ENCODE measurements at regions not wholly inside any gene's neighbourhood (a gene's known extent, or its start where the extent isn't known, plus 50 kb on each side); places are given as distances from the start of the nearest gene placed in this dataset.

- no peak overlapping the region for H3K4me3 ChIP-seq (ENCODE audit: low read length)
- no peaks in the 10 kb centered on the region for H3K36me3 Mint-ChIP-seq (ENCODE audit: low read depth)
- no peaks in the 10 kb centered on the region for H3K27me3 ChIP-seq (ENCODE audit: control insufficient read depth in 1 of 2, insufficient read depth in 2 of 2, low read length in 2 of 2)
- peaks cover 11% of the 10 kb centered on the region for H3K9me3 Mint-ChIP-seq
- H3K4me1 Mint-ChIP-seq (ENCODE audit: low read depth) = no peaks in the 10 kb centered on the region
- H3K4me1 ChIP-seq (ENCODE audit: insufficient read depth, low read length) = no peaks in the 10 kb centered on the region
- no peak overlapping the region for H3K27ac Mint-ChIP-seq
- peaks cover 0 to 7% of the 10 kb centered on the region in 2 experiments for H3K9me3 ChIP-seq (ENCODE audit: control insufficient read depth in 1 of 2, insufficient read depth in 1 of 2, low read length in 2 of 2)
- ATAC-seq (ENCODE audit: poor library complexity) (no peak), DNase-seq (no peak)
- TF ChIP-seq CTCF (IDR thresholded peaks at IDR 0.05) = no peak
- no peak overlapping the region for H3K27ac ChIP-seq (ENCODE audit: low read depth in 1 of 2, low read length in 2 of 2)
- intact Hi-C loops (cut with DNase I, micrococcal nuclease) = no loop called here
- H3K36me3 ChIP-seq (ENCODE audit: insufficient read depth, low read length) = no peaks in the 10 kb centered on the region
- no peak overlapping the region for H3K4me3 Mint-ChIP-seq
- no peaks in the 10 kb centered on the region for H3K27me3 Mint-ChIP-seq
- CTCF ChIA-PET = no interaction called here
- POLR2A ChIA-PET = no interaction called here
Observed at GRCh38 chr5:8340739-8341344, 471.9 kb downstream of the MTRR start.

GRCh38 chr5:8341406-8341805 lies 472.5 kb downstream of the MTRR start:
- Histone ChIP-seq H3K4me3 (ENCODE audit: low read length) (no peak overlapping the region), H3K27ac (ENCODE audit: low read depth in 1 of 2, low read length in 2 of 2) (no peak overlapping the region), H3K9me3 (ENCODE audit: control insufficient read depth in 1 of 2, insufficient read depth in 1 of 2, low read length in 2 of 2) (peaks cover 0 to 9% of the 10 kb centered on the region in 2 experiments), H3K36me3 (ENCODE audit: insufficient read depth, low read length) (no peaks in the 10 kb centered on the region), H3K4me1 (ENCODE audit: insufficient read depth, low read length) (no peaks in the 10 kb centered on the region), H3K27me3 (ENCODE audit: control insufficient read depth in 1 of 2, insufficient read depth in 2 of 2, low read length in 2 of 2) (no peaks in the 10 kb centered on the region)
- H3K36me3 Mint-ChIP-seq (ENCODE audit: low read depth) = no peaks in the 10 kb centered on the region
- no peaks in the 10 kb centered on the region for H3K27me3 Mint-ChIP-seq
- no peak overlapping the region for H3K27ac Mint-ChIP-seq
- DNase-seq (no peak), ATAC-seq (ENCODE audit: poor library complexity) (no peak)
- CTCF ChIA-PET = no interaction called here
- H3K4me3 Mint-ChIP-seq = no peak overlapping the region
- POLR2A ChIA-PET = no interaction called here
- H3K9me3 Mint-ChIP-seq = peaks cover 13% of the 10 kb centered on the region
- H3K4me1 Mint-ChIP-seq (ENCODE audit: low read depth) = no peaks in the 10 kb centered on the region
- intact Hi-C loops (cut with DNase I, micrococcal nuclease) = no loop called here
- no peak for TF ChIP-seq CTCF (IDR thresholded peaks at IDR 0.05)

- TF ChIP-seq CTCF (IDR thresholded peaks at IDR 0.05) = no peak
- ATAC-seq (ENCODE audit: poor library complexity) = no peak
- POLR2A ChIA-PET = no interaction called here
Observed at GRCh38 chr5:8347984-8348383, 479.0 kb downstream of the MTRR start.

More at GRCh38 chr5:8347984-8348383, 479.0 kb downstream of the MTRR start:
- H3K9me3 Mint-ChIP-seq = peaks cover 19% of the 10 kb centered on the region
- H3K4me1 Mint-ChIP-seq (ENCODE audit: low read depth) = no peaks in the 10 kb centered on the region
- no peaks in the 10 kb centered on the region for H3K27me3 Mint-ChIP-seq
- Histone ChIP-seq H3K4me1 (ENCODE audit: insufficient read depth, low read length) (no peaks in the 10 kb centered on the region), H3K36me3 (ENCODE audit: insufficient read depth, low read length) (no peaks in the 10 kb centered on the region), H3K4me3 (ENCODE audit: low read length) (no peak overlapping the region), H3K9me3 (ENCODE audit: control insufficient read depth in 1 of 2, insufficient read depth in 1 of 2, low read length in 2 of 2) (peaks cover 0 to 8% of the 10 kb centered on the region in 2 experiments), H3K27me3 (ENCODE audit: control insufficient read depth in 1 of 2, insufficient read depth in 2 of 2, low read length in 2 of 2) (no peaks in the 10 kb centered on the region), H3K27ac (ENCODE audit: low read depth in 1 of 2, low read length in 2 of 2) (no peak overlapping the region)
- intact Hi-C loops (cut with DNase I, micrococcal nuclease) = no loop called here
- H3K4me3 Mint-ChIP-seq = no peak overlapping the region
- DNase-seq = no peak
- no peak overlapping the region for H3K27ac Mint-ChIP-seq
- H3K36me3 Mint-ChIP-seq (ENCODE audit: low read depth) = no peaks in the 10 kb centered on the region
- CTCF ChIA-PET = no interaction called here
